ENCODE measurements at regions not wholly inside any gene's neighbourhood (a gene's known extent, or its start where the extent isn't known, plus 50 kb on each side); places are given as distances from the start of the nearest gene placed in this dataset.
"Not testable (repeated sequence)": the region's sequence is repeated elsewhere in the genome, so short reads cannot be mapped to it uniquely, and the experiment has no call there.

- Mint-ChIP-seq H3K4me1 (peaks cover 41% of the 10 kb centered on the region), H3K9me3 (peaks cover 3% of the 10 kb centered on the region), H3K27ac (ENCODE audit: unreplicated experiment) (no peak overlapping the region), H3K27me3 (ENCODE audit: low read depth) (peaks cover 2% of the 10 kb centered on the region), H3K4me3 (no peak overlapping the region), H3K36me3 (ENCODE audit: low read depth) (no peaks in the 10 kb centered on the region)
- no peak for DNase-seq (ENCODE audit: low read depth, low spot score)
- TF ChIP-seq CTCF (conservative IDR thresholded peaks at IDR 0.05), result no peak
These were observed 355.3 kb upstream of the AUTS2 start for GRCh38 chr7:69243016-69243415.

DNA sequence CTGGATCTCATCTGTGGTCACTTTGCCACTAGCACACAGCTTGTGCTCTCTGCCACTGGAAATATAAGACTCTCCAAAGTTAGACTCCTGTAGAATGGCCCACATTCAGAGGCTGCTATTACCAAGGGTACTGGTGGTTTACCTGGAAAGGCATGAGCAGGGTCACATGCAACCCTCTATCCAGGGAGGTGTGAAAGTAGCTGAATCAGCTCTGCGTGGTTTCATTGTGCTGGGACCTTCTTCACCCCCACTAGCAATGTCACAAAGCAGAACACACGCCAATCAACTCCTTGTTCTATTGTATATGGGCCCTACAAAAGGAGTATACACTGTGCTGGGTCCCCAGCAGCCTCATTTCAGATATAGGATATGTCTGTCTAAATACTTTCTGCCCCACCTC, 353.6 kb upstream of the AUTS2 start:
- H3K4me1 Mint-ChIP-seq, result peaks cover 49% of the 10 kb centered on the region
- H3K27ac Mint-ChIP-seq (ENCODE audit: unreplicated experiment), result no peak overlapping the region
- no peak overlapping the region for H3K4me3 Mint-ChIP-seq
- peaks cover 3% of the 10 kb centered on the region for H3K9me3 Mint-ChIP-seq
- no peak for TF ChIP-seq CTCF (conservative IDR thresholded peaks at IDR 0.05)
- DNase-seq (ENCODE audit: low read depth, low spot score), result no peak
- H3K36me3 Mint-ChIP-seq (ENCODE audit: low read depth), result no peaks in the 10 kb centered on the region
- H3K27me3 Mint-ChIP-seq (ENCODE audit: low read depth), result no peaks in the 10 kb centered on the region

- Mint-ChIP-seq H3K36me3 (ENCODE audit: low read depth) (no peaks in the 10 kb centered on the region), H3K4me3 (no peak overlapping the region), H3K4me1 (peaks cover 49% of the 10 kb centered on the region), H3K27ac (ENCODE audit: unreplicated experiment) (peak overlapping the region; percentile 13), H3K9me3 (peaks cover 3% of the 10 kb centered on the region), H3K27me3 (ENCODE audit: low read depth) (peaks cover 2% of the 10 kb centered on the region)
- no peak for DNase-seq (ENCODE audit: low read depth, low spot score)
- TF ChIP-seq CTCF (conservative IDR thresholded peaks at IDR 0.05), result no peak
These were observed 352.6 kb upstream of the AUTS2 start for GRCh38 chr7:69245646-69246045.

DNA sequence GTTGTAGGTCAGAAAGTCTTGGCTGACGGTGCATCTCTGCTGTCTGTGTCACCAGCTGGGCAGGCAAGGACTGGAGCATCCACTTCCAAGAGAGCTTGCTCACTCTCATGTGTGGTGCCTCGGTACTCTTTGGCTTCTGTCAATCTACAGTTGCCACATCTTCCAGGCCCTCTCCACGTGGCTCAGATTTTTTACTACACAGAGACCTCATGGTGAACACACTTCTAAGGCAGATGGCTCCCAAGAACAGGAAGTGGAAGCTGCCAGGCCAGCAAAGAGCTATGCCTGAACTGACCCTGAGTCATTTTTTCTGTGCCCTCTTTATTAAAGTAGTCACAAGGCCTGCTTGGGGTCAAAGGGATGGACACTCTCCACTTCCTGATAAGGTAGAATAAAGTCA, 351.5 kb upstream of the AUTS2 start:
- no peak overlapping the region for H3K4me3 Mint-ChIP-seq
- TF ChIP-seq CTCF (conservative IDR thresholded peaks at IDR 0.05), result no peak
- no peak for DNase-seq (ENCODE audit: low read depth, low spot score)
- peaks cover 3% of the 10 kb centered on the region for H3K9me3 Mint-ChIP-seq
- no peaks in the 10 kb centered on the region for H3K36me3 Mint-ChIP-seq (ENCODE audit: low read depth)
- H3K4me1 Mint-ChIP-seq, result peaks cover 44% of the 10 kb centered on the region
- no peak overlapping the region for H3K27ac Mint-ChIP-seq (ENCODE audit: unreplicated experiment)
- H3K27me3 Mint-ChIP-seq (ENCODE audit: low read depth), result peaks cover 9% of the 10 kb centered on the region

DNA sequence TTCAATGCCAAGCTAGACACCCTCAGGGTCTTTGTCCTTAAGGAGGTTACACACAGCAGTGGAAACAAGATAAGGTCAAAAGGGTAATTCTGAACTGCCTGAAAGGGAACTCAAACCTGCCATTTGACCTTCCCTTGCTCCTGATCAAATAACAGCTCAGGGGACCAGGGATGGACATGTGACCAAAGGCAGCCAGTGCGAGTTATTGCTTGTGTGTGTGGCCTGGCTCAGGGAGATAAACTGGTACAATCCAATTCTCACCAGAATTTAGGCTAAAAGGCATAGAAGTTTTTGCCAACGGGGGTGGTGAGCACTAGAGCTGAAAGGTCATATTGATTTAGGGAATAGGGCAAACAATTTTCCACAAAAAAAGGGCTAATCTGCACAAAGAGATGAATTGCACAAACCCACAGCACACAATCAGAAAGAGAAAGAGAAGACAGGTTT, 349.9 kb upstream of the AUTS2 start:
- H3K27ac Mint-ChIP-seq (ENCODE audit: unreplicated experiment); H3K27me3 Mint-ChIP-seq (ENCODE audit: low read depth); H3K4me3 Mint-ChIP-seq; H3K9me3 Mint-ChIP-seq; H3K36me3 Mint-ChIP-seq (ENCODE audit: low read depth): not testable (repeated sequence)
- DNase-seq (ENCODE audit: low read depth, low spot score), result peak; percentile 3
- H3K4me1 Mint-ChIP-seq, result peaks cover 44% of the 10 kb centered on the region

DNA sequence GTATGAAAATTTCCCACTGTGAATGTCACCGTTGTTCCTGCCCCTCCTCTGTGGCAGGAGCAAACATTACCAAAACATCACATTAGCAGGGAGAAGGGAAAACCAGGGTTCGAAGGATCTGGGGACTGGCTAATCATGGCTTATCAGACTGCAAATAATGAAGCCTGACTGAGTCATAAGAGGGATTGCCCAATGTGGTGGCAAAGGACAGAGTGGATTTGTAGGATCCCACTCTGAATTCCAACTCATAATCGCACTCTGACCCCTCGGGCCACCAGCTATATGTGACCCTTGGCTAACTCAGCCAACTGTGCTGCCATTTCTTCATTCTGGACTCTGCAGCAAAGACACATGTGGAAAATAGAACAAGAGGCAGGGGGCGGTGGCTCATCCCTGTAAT, 347.3 kb upstream of the AUTS2 start:
- Mint-ChIP-seq H3K27me3 (ENCODE audit: low read depth) (peaks cover 17% of the 10 kb centered on the region), H3K36me3 (ENCODE audit: low read depth) (no peaks in the 10 kb centered on the region), H3K4me1 (peaks cover 28% of the 10 kb centered on the region), H3K9me3 (no peaks in the 10 kb centered on the region), H3K4me3 (no peak overlapping the region), H3K27ac (ENCODE audit: unreplicated experiment) (no peak overlapping the region)
- DNase-seq (ENCODE audit: low read depth, low spot score), result no peak
- TF ChIP-seq CTCF (conservative IDR thresholded peaks at IDR 0.05), result no peak
